Spleen (tissue), 11 donors: ENCODE measurements at regions not wholly inside any gene's neighbourhood (a gene's known extent, or its start where the extent isn't known, plus 50 kb on each side); places are given as distances from the start of the nearest gene placed in this dataset.

Source experiments
- DNase-seq: peaks from one replicate; pipeline ENCODE4 v3.0.0-alpha.2; 2020
- H3K27ac ChIP-seq, 8 donors: fragments of 200-600 bp; sonication (generic) in 7 of 8; 1 replicate in 4 of 8; 2 replicates in 4 of 8; pipeline versions ENCODE4 v1.5.0 to v1.8.0; 2016 to 2021; ENCODE audit warnings: inconsistent platforms in 4 of 8, mild to moderate bottlenecking in 4 of 8, moderate library complexity in 1 of 8
- H3K27me3 ChIP-seq, 7 donors: fragments of 200-600 bp; sonication (generic) in 6 of 7; replicated peaks in 1 of 7; 1 replicate in 4 of 7; 2 replicates in 3 of 7; pipeline versions ENCODE4 v1.5.0 to v1.8.0; 2016 to 2021; ENCODE audit warnings: inconsistent platforms in 3 of 7, mild to moderate bottlenecking in 1 of 7
- H3K36me3 ChIP-seq, 6 donors: fragments of 200-600 bp; sonication (generic) in 5 of 6; 1 replicate in 4 of 6; 2 replicates in 2 of 6; pipeline versions ENCODE4 v1.5.0 to v1.8.0; 2016 to 2021; ENCODE audit warnings: inconsistent platforms in 2 of 6
- H3K4me1 ChIP-seq, 6 donors: fragments of 200-600 bp; sonication (generic) in 5 of 6; 1 replicate in 3 of 6; 2 replicates in 3 of 6; pipeline versions ENCODE4 v1.5.0 to v1.8.0; 2016 to 2021; ENCODE audit warnings: inconsistent platforms in 3 of 6
- H3K4me3 ChIP-seq, 8 donors: fragments of 200-600 bp; sonication (generic) in 7 of 8; 1 replicate in 4 of 8; 2 replicates in 4 of 8; pipeline versions ENCODE4 v1.5.0 to v1.8.0; 2016 to 2021; ENCODE audit warnings: inconsistent platforms in 4 of 8, mild to moderate bottlenecking in 4 of 8, moderate library complexity in 2 of 8
- H3K9me3 ChIP-seq, 8 donors: fragments of 200-600 bp; sonication (generic) in 7 of 8; 1 replicate in 4 of 8; 2 replicates in 4 of 8; pipeline versions ENCODE4 v1.5.0 to v1.8.0; 2016 to 2021; ENCODE audit warnings: inconsistent platforms in 4 of 8
- CTCF ChIP-seq, 11 experiments: fragments of 200-600 bp in 7 of 11; fragments of 450-650 bp in 4 of 11; sonication (generic) in 4 of 11; IDR thresholded peaks in 8 of 11; conservative IDR thresholded peaks in 3 of 11; 1 replicate in 7 of 11; 2 replicates in 4 of 11; pipeline versions ENCODE4 v1.4.0 to v1.8.0; 2016 to 2021; ENCODE audit warnings: antibody characterized with exemption in 11 of 11, inconsistent platforms in 4 of 11, mild to moderate bottlenecking in 1 of 11
- POLR2A ChIP-seq, 3 donors: fragments of 450-650 bp; IDR thresholded peaks; one replicate each; pipeline ENCODE4 v1.5.1; 2017; ENCODE audit warnings: antibody characterized with exemption in 3 of 3, mild to moderate bottlenecking in 1 of 3
- POLR2AphosphoS5 ChIP-seq, 3 donors: sonication (generic); formaldehyde crosslinking; IDR thresholded peaks; one replicate each; pipeline ENCODE4 v1.5.1; 2017; ENCODE audit warnings: antibody characterized with exemption in 3 of 3
- WGBS, 5 donors: extraction: QIAGEN DNeasy Blood & Tissue Kit in 3 of 5; methylation state at CpG; one replicate each; pipeline versions ENCODE4 v1.1.5 to v1.1.7; 2013 to 2018; 5-methylcytosine and 5-hydroxymethylcytosine counted together
- intact Hi-C: fragments of 100-400 bp; cut with DNase I; formaldehyde crosslinking; loops from one replicate; pipeline ENCODE4 v1.15.0; 2023; ENCODE audit warnings: low total_unique reads
- donor health status: healthy with polysubstance abuse.
- donor health status: DM: no; HTN: no; CAD: no; lungs with moderate emphysema.
- donor health status: DM: no; HTN: no; CAD: no.
- donor health status: Bipolar disorder and iron deficiency.
- donor health status: healthy.
- donor health status: DM: no; HTN: no; CAD: no.
- donor health status: DM: yes; HTN: yes; CAD: no.

DNA sequence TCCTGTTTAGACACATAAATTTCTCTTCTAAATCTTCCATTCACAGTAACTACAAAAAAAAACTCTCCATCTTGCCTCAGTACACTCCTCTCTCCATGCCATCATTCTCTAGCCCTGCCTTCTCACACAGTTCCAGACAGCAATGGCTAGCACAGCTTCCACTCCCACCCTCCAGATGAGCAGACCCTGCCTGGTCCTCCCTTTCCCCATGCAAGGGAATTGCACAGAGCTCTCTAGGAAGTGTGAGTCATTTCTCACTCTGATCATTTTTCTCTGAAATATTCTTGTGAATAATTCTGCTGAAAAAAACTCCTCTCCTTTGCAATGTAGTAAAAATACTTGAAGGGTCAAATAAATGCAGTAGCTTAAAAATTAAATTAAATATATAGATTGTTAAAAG lies 170.6 kb downstream of the BMP4 start:
- no peaks in the 10 kb centered on the region for H3K4me1 ChIP-seq
- no peak for TF ChIP-seq POLR2AphosphoS5 (IDR thresholded peaks at IDR 0.05)
- H3K36me3 ChIP-seq: no peaks in the 10 kb centered on the region
- DNase-seq: no peak
- no peak overlapping the region for H3K27ac ChIP-seq
- no peaks in the 10 kb centered on the region for H3K27me3 ChIP-seq
- intact Hi-C loops: no loop called here
- H3K4me3 ChIP-seq: no peak overlapping the region
- peaks cover 0 to 11% (median 3%) of the 10 kb centered on the region in 8 donors for H3K9me3 ChIP-seq

- 90 to 94% (median 92%) methylated on average over 3 of the region's 3 CpGs for WGBS, 5 donors
- TF ChIP-seq CTCF (IDR thresholded peaks at IDR 0.05 in 8 of 11, conservative IDR thresholded peaks at IDR 0.05 in 3 of 11): no peak
- no peak for TF ChIP-seq POLR2AphosphoS5 (IDR thresholded peaks at IDR 0.05)
- no peak for TF ChIP-seq POLR2A (IDR thresholded peaks at IDR 0.05)
- peaks cover 0 to 11% (median 3%) of the 10 kb centered on the region in 8 donors for H3K9me3 ChIP-seq
These were observed 171.9 kb downstream of the BMP4 start for GRCh38 chr14:53784688-53785087.

GRCh38 chr14:53783256-53783655 lies 173.4 kb downstream of the BMP4 start:
- H3K27ac ChIP-seq: no peak overlapping the region
- peaks cover 0 to 11% (median 3%) of the 10 kb centered on the region in 8 donors for H3K9me3 ChIP-seq
- no peaks in the 10 kb centered on the region for H3K4me1 ChIP-seq
- H3K36me3 ChIP-seq: no peaks in the 10 kb centered on the region
- no peak for DNase-seq
- intact Hi-C loops: no loop called here
- H3K27me3 ChIP-seq: no peaks in the 10 kb centered on the region
- TF ChIP-seq CTCF (IDR thresholded peaks at IDR 0.05 in 8 of 11, conservative IDR thresholded peaks at IDR 0.05 in 3 of 11) (no peak), POLR2A (IDR thresholded peaks at IDR 0.05) (no peak), POLR2AphosphoS5 (IDR thresholded peaks at IDR 0.05) (no peak)
- H3K4me3 ChIP-seq: no peak overlapping the region

More at GRCh38 chr14:53784688-53785087, 171.9 kb downstream of the BMP4 start:
- H3K36me3 ChIP-seq: no peaks in the 10 kb centered on the region
- H3K4me1 ChIP-seq: no peaks in the 10 kb centered on the region
- H3K27ac ChIP-seq: no peak overlapping the region
- no peak overlapping the region for H3K4me3 ChIP-seq
- intact Hi-C loops: no loop called here
- no peaks in the 10 kb centered on the region for H3K27me3 ChIP-seq
- no peak for DNase-seq

- Histone ChIP-seq H3K36me3 (no peaks in the 10 kb centered on the region), H3K27me3 (no peaks in the 10 kb centered on the region), H3K9me3 (peaks cover 0 to 11% (median under 1%) of the 10 kb centered on the region in 8 donors), H3K27ac (no peak overlapping the region), H3K4me3 (no peak overlapping the region), H3K4me1 (no peaks in the 10 kb centered on the region)
- WGBS, 5 donors: 81 to 91% (median 90%) methylated on average over 7 of the region's 7 CpGs
- no peak for DNase-seq
- intact Hi-C loops: no loop called here
- TF ChIP-seq POLR2AphosphoS5 (IDR thresholded peaks at IDR 0.05) (no peak), POLR2A (IDR thresholded peaks at IDR 0.05) (no peak), CTCF (IDR thresholded peaks at IDR 0.05 in 8 of 11, conservative IDR thresholded peaks at IDR 0.05 in 3 of 11) (no peak)
These were observed 176.5 kb downstream of the BMP4 start for GRCh38 chr14:53780051-53780555.

DNA sequence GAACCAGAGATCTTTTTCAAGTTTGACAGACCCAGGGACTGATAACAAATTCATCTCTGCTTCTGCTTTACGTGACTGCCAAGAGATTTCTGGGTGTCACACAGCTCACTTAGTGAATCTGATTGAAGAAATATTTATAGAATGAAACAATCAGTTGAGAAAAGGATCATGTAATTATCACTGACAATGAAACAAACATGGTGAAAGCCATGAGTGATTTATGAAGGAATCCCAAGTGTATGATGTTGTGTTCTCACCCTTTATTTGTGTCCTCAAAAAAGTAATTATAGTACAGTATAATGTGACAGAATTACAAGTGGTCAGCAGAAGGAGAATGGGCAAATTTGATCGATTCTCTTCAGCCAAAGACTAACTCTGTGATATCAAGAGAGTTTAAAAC lies 177.3 kb downstream of the BMP4 start:
- 67 to 72% (median 68%) methylated on average over 2 of the region's 2 CpGs for WGBS, 5 donors
- H3K9me3 ChIP-seq: peaks cover 0 to 7% (median 2%) of the 10 kb centered on the region in 8 donors
- no peak overlapping the region for H3K27ac ChIP-seq
- H3K36me3 ChIP-seq: no peaks in the 10 kb centered on the region
- H3K4me3 ChIP-seq: no peak overlapping the region
- no peaks in the 10 kb centered on the region for H3K4me1 ChIP-seq
- H3K27me3 ChIP-seq: no peaks in the 10 kb centered on the region
- no peak for DNase-seq
- intact Hi-C loops: no loop called here
- no peak for TF ChIP-seq CTCF (IDR thresholded peaks at IDR 0.05 in 8 of 11, conservative IDR thresholded peaks at IDR 0.05 in 3 of 11)
- no peak for TF ChIP-seq POLR2AphosphoS5 (IDR thresholded peaks at IDR 0.05)
- TF ChIP-seq POLR2A (IDR thresholded peaks at IDR 0.05): no peak
